GM13976 (cell line): ENCODE measurements at regions not wholly inside any gene's neighbourhood (a gene's known extent, or its start where the extent isn't known, plus 50 kb on each side); places are given as distances from the start of the nearest gene placed in this dataset.

Experiments used
- DNase-seq: peaks from one replicate; pipeline ENCODE4 v3.0.0; 2012; ENCODE audit warnings: low spot score
- in situ Hi-C: fragments of 300-500 bp; cut with MboI; formaldehyde crosslinking; loops from one replicate; pipeline ENCODE4 v1.12.0; 2022; ENCODE audit warnings: low sequenced_read_pairs, mixed read lengths, inconsistent platforms; ENCODE audit not compliant: unreplicated experiment
- TF ChIP-seq, protein P1 (sequence below): IDR thresholded peaks from 2 replicates; pipeline ENCODE4 v1.5.1; 2012; ENCODE audit warnings: borderline replicate concordance, mild to moderate bottlenecking; ENCODE audit not compliant: insufficient read depth; ENCODE audit errors: extremely low read depth, missing control alignments, control extremely low read depth

GRCh38 chr17:70865993-70866804, 696.9 kb downstream of the KCNJ2 start:
- TF ChIP-seq, protein P1, sequence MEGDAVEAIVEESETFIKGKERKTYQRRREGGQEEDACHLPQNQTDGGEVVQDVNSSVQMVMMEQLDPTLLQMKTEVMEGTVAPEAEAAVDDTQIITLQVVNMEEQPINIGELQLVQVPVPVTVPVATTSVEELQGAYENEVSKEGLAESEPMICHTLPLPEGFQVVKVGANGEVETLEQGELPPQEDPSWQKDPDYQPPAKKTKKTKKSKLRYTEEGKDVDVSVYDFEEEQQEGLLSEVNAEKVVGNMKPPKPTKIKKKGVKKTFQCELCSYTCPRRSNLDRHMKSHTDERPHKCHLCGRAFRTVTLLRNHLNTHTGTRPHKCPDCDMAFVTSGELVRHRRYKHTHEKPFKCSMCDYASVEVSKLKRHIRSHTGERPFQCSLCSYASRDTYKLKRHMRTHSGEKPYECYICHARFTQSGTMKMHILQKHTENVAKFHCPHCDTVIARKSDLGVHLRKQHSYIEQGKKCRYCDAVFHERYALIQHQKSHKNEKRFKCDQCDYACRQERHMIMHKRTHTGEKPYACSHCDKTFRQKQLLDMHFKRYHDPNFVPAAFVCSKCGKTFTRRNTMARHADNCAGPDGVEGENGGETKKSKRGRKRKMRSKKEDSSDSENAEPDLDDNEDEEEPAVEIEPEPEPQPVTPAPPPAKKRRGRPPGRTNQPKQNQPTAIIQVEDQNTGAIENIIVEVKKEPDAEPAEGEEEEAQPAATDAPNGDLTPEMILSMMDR: no peak
- in situ Hi-C loops: no loop called here
- DNase-seq: no peak

GRCh38 chr17:70868149-70868548, 698.8 kb downstream of the KCNJ2 start:
- TF ChIP-seq, protein P1: no peak
- no peak for DNase-seq
- in situ Hi-C loops: no loop called here

DNA sequence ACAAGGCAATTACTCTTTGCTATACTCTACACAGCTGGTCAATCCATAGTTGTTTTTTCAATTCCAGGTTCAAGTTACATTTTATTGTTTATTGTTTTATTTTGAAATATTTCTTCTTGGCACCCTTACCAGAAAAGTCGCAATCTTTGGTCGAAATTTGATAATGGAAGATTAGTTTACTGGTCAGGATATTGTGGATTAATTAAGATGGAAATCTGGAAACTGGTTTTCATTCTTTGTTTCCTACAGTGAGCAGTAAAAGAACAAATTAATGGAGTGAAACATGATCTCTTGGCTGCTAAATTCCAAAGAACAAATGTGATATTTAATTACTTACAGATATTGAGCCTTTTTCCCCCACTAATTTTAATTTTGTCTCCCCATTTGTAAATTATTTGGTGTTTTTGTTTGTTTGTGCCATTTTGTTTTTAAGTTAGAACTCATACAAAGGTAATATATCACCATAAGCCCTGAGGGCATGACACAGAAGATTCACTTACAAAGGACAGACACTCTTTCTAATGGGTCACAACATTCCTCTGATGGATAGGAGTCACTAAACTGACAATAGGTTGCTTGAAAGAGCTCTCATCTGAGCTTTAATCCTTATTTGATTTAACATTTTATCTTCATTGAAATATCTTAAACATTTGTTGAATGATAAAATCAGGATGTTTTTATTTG, 700.2 kb downstream of the KCNJ2 start:
- in situ Hi-C loops: no loop called here
- TF ChIP-seq, protein P1: no peak
- no peak for DNase-seq

DNA sequence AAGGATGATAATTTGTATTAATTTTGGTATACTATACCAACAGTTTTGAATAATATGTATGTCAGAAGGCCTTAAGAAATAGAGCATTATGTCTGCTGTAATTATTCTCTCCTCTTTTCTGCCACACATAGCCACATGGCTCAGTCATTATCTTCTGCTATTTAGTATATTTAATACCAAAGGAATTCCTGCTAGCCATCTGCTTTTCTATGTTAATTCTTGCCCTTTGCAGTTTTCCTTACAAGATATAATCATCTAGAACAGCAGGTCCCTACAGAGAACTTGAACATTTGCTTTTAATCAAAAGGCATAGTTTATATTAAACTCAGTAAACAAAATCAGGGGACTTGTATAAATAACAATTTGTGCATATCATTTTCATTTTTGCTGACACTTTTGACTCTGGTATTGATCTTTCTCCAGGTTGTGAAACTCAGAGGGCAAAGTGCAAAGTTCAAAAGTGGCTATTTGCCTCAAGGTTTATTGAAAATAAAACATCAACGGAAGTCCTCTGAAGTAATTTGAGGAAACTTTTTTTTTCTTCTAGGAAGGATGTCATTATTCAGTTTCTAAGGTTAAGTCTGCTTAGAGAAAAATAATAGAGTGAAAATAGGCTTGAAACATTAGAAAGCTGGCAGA, 702.0 kb downstream of the KCNJ2 start:
- no peak for DNase-seq
- in situ Hi-C loops: no loop called here
- TF ChIP-seq, protein P1: no peak

- in situ Hi-C loops: no loop called here
- DNase-seq: no peak
- TF ChIP-seq, protein P1: no peak
Measured at GRCh38 chr17:70872103-70872502, 702.8 kb downstream of the KCNJ2 start.

DNA sequence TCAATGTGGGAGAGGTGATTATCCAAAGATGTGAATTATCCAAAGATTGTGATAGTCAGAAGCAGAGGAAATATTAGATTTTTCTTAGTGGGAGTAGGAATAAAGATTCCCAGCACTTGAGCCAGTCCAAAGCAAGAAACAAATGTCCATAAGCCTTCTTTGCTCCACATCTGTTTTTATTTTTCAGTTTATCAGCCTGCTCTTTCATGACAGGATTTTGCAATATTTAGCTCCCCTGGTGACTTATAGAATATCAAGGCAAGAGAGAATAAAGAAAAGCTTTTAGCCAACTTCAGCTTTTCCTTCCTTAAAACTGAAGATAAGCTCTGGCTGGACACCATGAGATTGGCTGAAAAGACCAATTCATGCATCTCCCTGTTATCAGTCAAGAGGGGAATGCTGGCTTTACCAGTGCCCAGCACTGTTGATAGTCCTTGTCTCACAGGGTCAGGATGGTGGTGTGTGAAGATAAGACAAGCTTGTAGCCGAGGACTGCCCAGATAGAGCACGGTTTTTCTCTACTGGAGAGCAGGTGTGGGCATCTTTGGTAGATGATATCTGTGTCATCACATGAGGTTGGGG, 706.5 kb downstream of the KCNJ2 start:
- DNase-seq: no peak
- TF ChIP-seq, protein P1: no peak
- in situ Hi-C loops: no loop called here
